SK-N-SH (cell line): ENCODE measurements at regions not wholly inside any gene's neighbourhood (a gene's known extent, or its start where the extent isn't known, plus 50 kb on each side); places are given as distances from the start of the nearest gene placed in this dataset.

Source experiments
- CHD2 ChIP-seq: fragments of 150-350 bp; IDR thresholded peaks from 2 replicates; pipeline ENCODE4 v1.6.1; 2018; ENCODE audit warnings: low read length; ENCODE audit not compliant: partially characterized antibody
- CTCF ChIP-seq: fragments of 200-600 bp; sonication (generic); IDR thresholded peaks from 2 replicates; pipeline ENCODE4 v1.6.1; 2017; ENCODE audit warnings: antibody characterized with exemption, mild to moderate bottlenecking, moderate library complexity
- ELF1 ChIP-seq: IDR thresholded peaks from 2 replicates; pipeline ENCODE4 v1.4.0; 2012
- FOXJ3 ChIP-seq: sonication (generic); formaldehyde crosslinking; IDR thresholded peaks from 2 replicates; pipeline ENCODE4 v1.5.1; 2020; ENCODE audit warnings: mild to moderate bottlenecking, missing genetic modification reagents
- FOXM1 ChIP-seq: IDR thresholded peaks from 2 replicates; pipeline ENCODE4 v1.4.0; 2012; ENCODE audit warnings: low read depth, mild to moderate bottlenecking
- GATA2 ChIP-seq: sonication (generic); formaldehyde crosslinking; IDR thresholded peaks from 2 replicates; pipeline ENCODE4 v1.5.0; 2020; ENCODE audit warnings: mild to moderate bottlenecking, missing genetic modification reagents
- JUND ChIP-seq: IDR thresholded peaks from 2 replicates; pipeline ENCODE4 v1.4.0; 2012
- MEF2A ChIP-seq: IDR thresholded peaks from 2 replicates; pipeline ENCODE4 v1.4.0; 2012; ENCODE audit warnings: low read depth, borderline replicate concordance
- MXI1 ChIP-seq: IDR thresholded peaks from 2 replicates; pipeline ENCODE4 v1.6.1; 2012; ENCODE audit warnings: mild to moderate bottlenecking, low read depth, low read length, improper control_type of control experiment
- NRF1 ChIP-seq: IDR thresholded peaks from 2 replicates; pipeline ENCODE4 v1.6.1; 2012; ENCODE audit warnings: low read depth, mild to moderate bottlenecking, low read length
- POLR2AphosphoS5 ChIP-seq: IDR thresholded peaks from 2 replicates; pipeline ENCODE4 v1.6.1; 2012; ENCODE audit warnings: low read depth, low read length
- RCOR1 ChIP-seq: fragments of 150-350 bp; IDR thresholded peaks from 2 replicates; pipeline ENCODE4 v1.6.1; 2017; ENCODE audit warnings: antibody characterized with exemption, low read length
- REST ChIP-seq: IDR thresholded peaks from 2 replicates; pipeline ENCODE4 v1.6.1; 2012; ENCODE audit warnings: mild to moderate bottlenecking, low read depth, low read length, moderate library complexity
- SIN3A ChIP-seq: IDR thresholded peaks from 2 replicates; pipeline ENCODE4 v1.6.1; 2012; ENCODE audit warnings: low read depth, mild to moderate bottlenecking, low read length, moderate library complexity, borderline replicate concordance
- SMC3 ChIP-seq: IDR thresholded peaks from 2 replicates; pipeline ENCODE4 v1.6.1; 2012; ENCODE audit warnings: low read depth, low read length, improper control_type of control experiment
- TEAD4 ChIP-seq: IDR thresholded peaks from 2 replicates; pipeline ENCODE4 v1.4.0; 2012; ENCODE audit warnings: mild to moderate bottlenecking, borderline replicate concordance; ENCODE audit not compliant: insufficient read depth
- USF2 ChIP-seq: fragments of 150-350 bp; IDR thresholded peaks from 2 replicates; pipeline ENCODE4 v1.6.1; 2017; ENCODE audit warnings: antibody characterized with exemption, low read length, low read depth, borderline replicate concordance
- YY1 ChIP-seq: IDR thresholded peaks from 2 replicates; pipeline ENCODE4 v1.4.0; 2012; ENCODE audit warnings: low read depth, mild to moderate bottlenecking
- ZBTB33 ChIP-seq: IDR thresholded peaks from 2 replicates; pipeline ENCODE4 v1.4.0; 2012; ENCODE audit warnings: low read depth, borderline replicate concordance

GRCh38 chr4:112857461-112857860, 192.0 kb upstream of the ANK2 start (continued):
- no peak for TF ChIP-seq REST
- TF ChIP-seq YY1 = no peak
- no peak for TF ChIP-seq ZBTB33
- no peak for TF ChIP-seq MXI1
- TF ChIP-seq TEAD4 = peak; percentile 70; the same call in 1 of the 2 replicates
- TF ChIP-seq RCOR1 = no peak
- peak; percentile 53; the same call in 1 of the 2 replicates for TF ChIP-seq FOXM1
- TF ChIP-seq SMC3 = no peak
- no peak for TF ChIP-seq GATA2 (CRISPR knock-in tag)
- peak; percentile 77; the same call in 1 of the 2 replicates for TF ChIP-seq POLR2AphosphoS5
- peak; percentile 98 for TF ChIP-seq JUND
- peak; percentile 45; the same call in 1 of the 2 replicates for TF ChIP-seq MEF2A
- TF ChIP-seq NRF1 = no peak
- TF ChIP-seq ELF1 = no peak
- TF ChIP-seq FOXJ3 (CRISPR knock-in tag) = no peak
- no peak for TF ChIP-seq CHD2
- no peak for TF ChIP-seq USF2
- TF ChIP-seq SIN3A = no peak
- TF ChIP-seq CTCF = no peak
